ENCODE measurements at regions not wholly inside any gene's neighbourhood (a gene's known extent, or its start where the extent isn't known, plus 50 kb on each side); places are given as distances from the start of the nearest gene placed in this dataset.
A peak's percentile ranks its signal among the peaks of the same experiment; 100 is the strongest.

DNA sequence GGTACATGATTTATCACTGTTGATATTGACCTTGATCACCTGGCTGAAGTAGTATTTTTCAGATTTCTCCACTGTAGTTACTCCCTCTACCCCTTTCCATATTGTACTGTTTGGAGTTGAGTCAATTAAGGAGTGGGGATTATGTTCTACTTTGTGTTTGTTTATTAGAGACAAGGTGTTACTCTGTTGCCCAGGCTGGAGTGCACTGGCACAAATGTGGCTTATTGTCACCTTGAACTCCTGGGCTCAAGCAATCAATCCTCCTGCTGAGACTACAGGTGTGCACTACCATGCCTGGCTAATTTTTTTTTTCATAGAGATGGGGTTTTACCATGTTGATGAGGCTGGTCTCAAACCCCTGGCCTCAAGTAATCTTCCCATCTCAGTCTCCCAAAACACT is 85.3 kb upstream of the CCDC90B start:
- TF ChIP-seq CTCF (IDR thresholded peaks at IDR 0.05; ENCODE audit: poor library complexity, severe bottlenecking) (no peak), TAF1 (IDR thresholded peaks at IDR 0.05; ENCODE audit: low read depth) (no peak), SMC3 (conservative IDR thresholded peaks at IDR 0.05; ENCODE audit: poor library complexity) (no peak), EZH2 (IDR thresholded peaks at IDR 0.05; ENCODE audit: borderline replicate concordance, insufficient read depth, low read length, poor library complexity, severe bottlenecking) (no peak), REST (IDR thresholded peaks at IDR 0.05; ENCODE audit: borderline replicate concordance) (no peak), RAD21 (conservative IDR thresholded peaks at IDR 0.05) (no peak), MXI1 (conservative IDR thresholded peaks at IDR 0.05; ENCODE audit: poor library complexity, severe bottlenecking) (no peak), EP300 (conservative IDR thresholded peaks at IDR 0.05; ENCODE audit: poor library complexity, severe bottlenecking) (no peak), POLR2AphosphoS5 (IDR thresholded peaks at IDR 0.05) (no peak)
- Histone ChIP-seq H3K9ac (ENCODE audit: low read length) (no peak overlapping the region), H2AFZ (ENCODE audit: low read depth, low read length) (no peak overlapping the region), H4K20me1 (ENCODE audit: insufficient read depth) (no peaks in the 10 kb centered on the region), H3K79me2 (replicated peaks; ENCODE audit: insufficient read depth, low read length) (no peaks in the 10 kb centered on the region), H3F3A (ENCODE audit: insufficient read depth, low read length, poor library complexity, severe bottlenecking) (peaks cover 12% of the 10 kb centered on the region), H3K27ac (ENCODE audit: low read length) (no peak overlapping the region), H3K9me2 (ENCODE audit: insufficient read depth, low read length) (no peaks in the 10 kb centered on the region), H3K36me3 (ENCODE audit: insufficient read depth, low read length) (no peaks in the 10 kb centered on the region), H3K4me3 (ENCODE audit: low read length) (no peak overlapping the region), H3K9me3 (ENCODE audit: low read length) (no peaks in the 10 kb centered on the region), H3K4me2 (ENCODE audit: low read length) (no peak overlapping the region), H3K27me3 (ENCODE audit: insufficient read depth, low read depth, low read length) (no peaks in the 10 kb centered on the region)

- H3K4me3 ChIP-seq (ENCODE audit: low read length): peak overlapping the region; percentile 54
These were observed 81.6 kb upstream of the CCDC90B start for GRCh38 chr11:83367745-83368144.

More at GRCh38 chr11:83367745-83368144, 81.6 kb upstream of the CCDC90B start:
- Histone ChIP-seq H2AFZ (ENCODE audit: low read depth, low read length) (no peak overlapping the region), H3K79me2 (replicated peaks; ENCODE audit: insufficient read depth, low read length) (no peaks in the 10 kb centered on the region), H3K27ac (ENCODE audit: low read length) (peak overlapping the region; percentile 97), H3K9me3 (ENCODE audit: low read length) (no peaks in the 10 kb centered on the region), H3K27me3 (ENCODE audit: insufficient read depth, low read depth, low read length) (no peaks in the 10 kb centered on the region), H3K36me3 (ENCODE audit: insufficient read depth, low read length) (no peaks in the 10 kb centered on the region), H4K20me1 (ENCODE audit: insufficient read depth) (no peaks in the 10 kb centered on the region), H3K4me2 (ENCODE audit: low read length) (peak overlapping the region; percentile 58), H3K9ac (ENCODE audit: low read length) (peak overlapping the region; percentile 85), H3F3A (ENCODE audit: insufficient read depth, low read length, poor library complexity, severe bottlenecking) (peaks cover 12% of the 10 kb centered on the region), H3K9me2 (ENCODE audit: insufficient read depth, low read length) (no peaks in the 10 kb centered on the region)
- TF ChIP-seq POLR2AphosphoS5 (IDR thresholded peaks at IDR 0.05) (peak; percentile 91), RAD21 (conservative IDR thresholded peaks at IDR 0.05) (peak; percentile 62), SMC3 (conservative IDR thresholded peaks at IDR 0.05; ENCODE audit: poor library complexity) (peak; percentile 52), EP300 (conservative IDR thresholded peaks at IDR 0.05; ENCODE audit: poor library complexity, severe bottlenecking) (peak; percentile 100), TAF1 (IDR thresholded peaks at IDR 0.05; ENCODE audit: low read depth) (no peak), EZH2 (IDR thresholded peaks at IDR 0.05; ENCODE audit: borderline replicate concordance, insufficient read depth, low read length, poor library complexity, severe bottlenecking) (no peak), MXI1 (conservative IDR thresholded peaks at IDR 0.05; ENCODE audit: poor library complexity, severe bottlenecking) (no peak), REST (IDR thresholded peaks at IDR 0.05; ENCODE audit: borderline replicate concordance) (peak; percentile 49), CTCF (IDR thresholded peaks at IDR 0.05; ENCODE audit: poor library complexity, severe bottlenecking) (no peak)
